ENCODE measurements at regions not wholly inside any gene's neighbourhood (a gene's known extent, or its start where the extent isn't known, plus 50 kb on each side); places are given as distances from the start of the nearest gene placed in this dataset.

DNA sequence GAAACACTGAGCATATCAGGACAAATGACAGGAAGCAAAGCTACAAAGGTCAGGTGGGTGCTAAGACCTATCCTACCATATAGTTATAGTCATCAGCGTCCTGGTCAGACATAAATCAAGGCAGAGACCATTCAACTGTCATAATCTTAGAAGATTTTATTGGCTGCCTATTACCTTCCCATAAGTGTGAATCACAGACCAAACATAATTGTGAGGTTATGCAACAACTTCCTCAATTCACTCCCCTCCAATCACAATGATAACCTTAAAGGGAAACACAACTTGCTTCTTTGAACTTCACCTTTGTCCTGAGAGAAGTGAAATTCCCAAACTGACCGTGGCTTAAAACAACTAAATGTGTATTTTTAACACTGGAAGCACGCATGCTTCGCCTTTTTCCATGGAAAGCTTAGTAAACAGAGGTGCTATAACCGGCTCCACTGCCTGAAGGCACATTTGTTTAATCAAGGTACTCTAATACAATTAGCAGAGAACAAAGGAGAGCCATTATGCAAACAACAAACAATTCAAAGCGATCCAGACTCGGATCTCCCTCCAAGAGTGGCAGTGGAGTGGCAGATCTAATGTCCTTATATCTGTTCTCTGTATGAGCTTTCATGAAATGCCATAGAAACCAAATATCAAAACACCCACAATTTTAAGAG, 84.9 kb downstream of the TMEM114 start:
- no peak for DNase-seq (ENCODE audit: low spot score)
- TF ChIP-seq, protein P1, sequence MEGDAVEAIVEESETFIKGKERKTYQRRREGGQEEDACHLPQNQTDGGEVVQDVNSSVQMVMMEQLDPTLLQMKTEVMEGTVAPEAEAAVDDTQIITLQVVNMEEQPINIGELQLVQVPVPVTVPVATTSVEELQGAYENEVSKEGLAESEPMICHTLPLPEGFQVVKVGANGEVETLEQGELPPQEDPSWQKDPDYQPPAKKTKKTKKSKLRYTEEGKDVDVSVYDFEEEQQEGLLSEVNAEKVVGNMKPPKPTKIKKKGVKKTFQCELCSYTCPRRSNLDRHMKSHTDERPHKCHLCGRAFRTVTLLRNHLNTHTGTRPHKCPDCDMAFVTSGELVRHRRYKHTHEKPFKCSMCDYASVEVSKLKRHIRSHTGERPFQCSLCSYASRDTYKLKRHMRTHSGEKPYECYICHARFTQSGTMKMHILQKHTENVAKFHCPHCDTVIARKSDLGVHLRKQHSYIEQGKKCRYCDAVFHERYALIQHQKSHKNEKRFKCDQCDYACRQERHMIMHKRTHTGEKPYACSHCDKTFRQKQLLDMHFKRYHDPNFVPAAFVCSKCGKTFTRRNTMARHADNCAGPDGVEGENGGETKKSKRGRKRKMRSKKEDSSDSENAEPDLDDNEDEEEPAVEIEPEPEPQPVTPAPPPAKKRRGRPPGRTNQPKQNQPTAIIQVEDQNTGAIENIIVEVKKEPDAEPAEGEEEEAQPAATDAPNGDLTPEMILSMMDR (IDR thresholded peaks at IDR 0.05; ENCODE audit: borderline replicate concordance, control extremely low read depth, extremely low read depth, insufficient read depth, missing control alignments), result no peak
- in situ Hi-C loops (cut with MboI; ENCODE audit: low sequenced_read_pairs, unreplicated experiment), result no loop called here

DNA sequence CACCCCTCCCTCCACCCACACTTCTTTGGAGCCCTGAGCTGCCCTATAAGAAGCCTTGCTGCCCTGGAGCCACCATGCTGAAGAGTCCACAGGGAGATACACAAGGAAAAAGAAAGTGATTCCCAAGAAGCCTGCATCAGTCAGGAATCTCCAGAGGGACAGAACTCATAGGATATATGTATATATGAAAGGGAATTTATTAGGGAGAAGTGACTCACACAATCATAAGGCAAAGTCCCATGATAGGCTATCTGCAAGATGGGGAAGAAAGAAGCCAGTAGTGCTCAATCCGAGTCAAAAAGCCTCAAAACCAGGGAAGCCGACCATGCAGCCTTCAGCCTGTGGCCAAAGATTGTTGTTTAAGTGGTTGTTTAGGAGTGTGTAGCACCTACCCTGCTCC, 87.9 kb downstream of the TMEM114 start:
- TF ChIP-seq, protein P1 (IDR thresholded peaks at IDR 0.05; ENCODE audit: borderline replicate concordance, control extremely low read depth, extremely low read depth, insufficient read depth, missing control alignments), result no peak
- DNase-seq (ENCODE audit: low spot score), result no peak

DNA sequence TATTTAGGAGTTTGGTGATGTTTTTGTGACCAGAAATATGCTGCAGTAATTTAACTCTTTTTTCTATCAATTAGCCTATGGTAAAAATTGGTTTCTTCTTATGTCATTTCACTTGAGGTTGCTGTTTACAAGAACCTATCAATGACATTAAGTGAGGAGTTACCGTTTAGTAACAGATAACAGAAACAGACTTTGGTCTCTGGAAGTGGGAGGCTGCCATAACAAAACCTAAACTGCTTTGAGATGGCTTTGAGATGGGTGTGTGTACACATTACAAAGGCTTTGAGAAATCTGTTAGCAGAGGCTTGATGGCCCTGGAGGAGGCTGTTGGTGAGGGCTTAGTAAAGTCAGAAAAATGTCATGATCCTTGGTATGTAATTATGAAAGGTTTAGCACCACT, 90.0 kb downstream of the TMEM114 start:
- TF ChIP-seq, protein P1 (IDR thresholded peaks at IDR 0.05; ENCODE audit: borderline replicate concordance, control extremely low read depth, extremely low read depth, insufficient read depth, missing control alignments), result no peak
- no peak for DNase-seq (ENCODE audit: low spot score)
- in situ Hi-C loops (cut with MboI; ENCODE audit: low sequenced_read_pairs, unreplicated experiment), result no loop called here

More for the DNA sequence above, 87.9 kb downstream of the TMEM114 start:
- in situ Hi-C loops (cut with MboI; ENCODE audit: low sequenced_read_pairs, unreplicated experiment), result no loop called here

DNA sequence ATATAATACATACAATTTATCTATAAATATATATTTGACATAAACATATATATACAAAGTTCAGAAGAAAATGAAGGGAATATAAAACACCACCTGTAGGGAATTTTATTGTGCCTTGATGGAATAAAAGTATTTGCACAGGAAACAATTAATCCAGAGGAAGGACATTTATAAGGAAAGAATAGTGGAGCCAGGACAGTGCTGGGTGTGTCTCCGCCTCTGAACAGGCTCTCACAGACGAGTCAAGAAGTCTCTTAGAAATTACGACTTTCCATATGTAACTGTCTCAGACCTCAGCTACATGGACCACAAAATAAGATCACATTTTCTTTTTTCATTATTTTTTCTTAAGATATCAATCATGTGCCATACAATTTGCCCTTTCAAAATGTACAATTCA, 93.9 kb downstream of the TMEM114 start:
- DNase-seq (ENCODE audit: low spot score), result no peak
- in situ Hi-C loops (cut with MboI; ENCODE audit: low sequenced_read_pairs, unreplicated experiment), result no loop called here
- TF ChIP-seq, protein P1 (IDR thresholded peaks at IDR 0.05; ENCODE audit: borderline replicate concordance, control extremely low read depth, extremely low read depth, insufficient read depth, missing control alignments), result no peak

DNA sequence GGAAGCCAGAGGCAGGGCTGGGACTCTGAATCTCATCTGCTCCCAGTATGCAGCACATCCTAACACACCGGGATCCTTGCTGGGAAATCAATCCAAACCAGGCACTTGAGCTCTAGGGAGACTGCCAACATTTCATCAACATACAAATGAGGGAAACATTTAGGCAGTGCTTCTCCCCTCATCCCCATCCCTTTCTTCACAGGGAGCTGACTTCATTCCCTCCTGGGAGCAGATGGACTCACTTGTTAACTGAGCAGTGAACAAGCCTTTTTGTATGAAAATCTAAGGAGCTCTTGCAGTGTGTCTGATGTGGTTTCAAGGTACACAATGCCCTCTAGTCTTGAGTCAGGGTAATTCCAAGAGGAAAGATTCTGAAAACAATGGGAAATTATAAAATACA, 96.3 kb downstream of the TMEM114 start:
- in situ Hi-C loops (cut with MboI; ENCODE audit: low sequenced_read_pairs, unreplicated experiment), result no loop called here
- TF ChIP-seq, protein P1 (IDR thresholded peaks at IDR 0.05; ENCODE audit: borderline replicate concordance, control extremely low read depth, extremely low read depth, insufficient read depth, missing control alignments), result no peak
- DNase-seq (ENCODE audit: low spot score), result no peak

DNA sequence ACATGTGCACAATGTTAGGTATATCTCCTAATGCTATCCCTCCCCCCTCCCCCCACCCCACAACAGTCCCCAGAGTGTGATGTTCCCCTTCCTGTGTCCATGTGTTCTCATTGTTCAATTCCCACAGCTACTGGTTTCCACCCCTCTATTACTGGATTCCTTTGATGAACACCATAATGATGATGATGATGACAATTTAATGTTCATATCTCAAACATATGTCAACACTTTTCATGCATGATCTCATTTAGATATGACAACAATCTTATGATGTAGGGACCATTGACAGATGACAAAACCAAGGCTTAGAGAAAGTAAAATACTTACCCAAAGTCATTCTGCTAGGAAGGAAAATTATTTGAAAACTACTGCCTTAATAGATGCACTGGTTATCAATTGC, 97.6 kb downstream of the TMEM114 start:
- no peak for DNase-seq (ENCODE audit: low spot score)
- in situ Hi-C loops (cut with MboI; ENCODE audit: low sequenced_read_pairs, unreplicated experiment), result no loop called here
- TF ChIP-seq, protein P1 (IDR thresholded peaks at IDR 0.05; ENCODE audit: borderline replicate concordance, control extremely low read depth, extremely low read depth, insufficient read depth, missing control alignments), result no peak
